GM12878 (cell line): ENCODE measurements at regions not wholly inside any gene's neighbourhood (a gene's known extent, or its start where the extent isn't known, plus 50 kb on each side); places are given as distances from the start of the nearest gene placed in this dataset.

ENCODE experiments used
- CHD2 ChIP-seq: IDR thresholded peaks from 2 replicates; pipeline ENCODE4 v1.6.1; 2011; ENCODE audit warnings: low read depth, low read length, improper control_type of control experiment, borderline replicate concordance
- CTCF ChIP-seq, 3 experiments: IDR thresholded peaks in 2 of 3; conservative IDR thresholded peaks in 1 of 3; 2 replicates each; pipeline ENCODE4 v1.5.1; 2011; ENCODE audit warnings: low read depth in 3 of 3, low read length in 3 of 3, mild to moderate bottlenecking in 3 of 3, control low read depth in 2 of 3, moderate library complexity in 2 of 3, inconsistent platforms in 1 of 3, mixed read lengths in 1 of 3; ENCODE audit not compliant: control insufficient read depth in 2 of 3, insufficient read depth in 1 of 3; ENCODE audit errors: extremely low read depth in 1 of 3
- EED ChIP-seq: sonication (generic); IDR thresholded peaks from 2 replicates; pipeline ENCODE4 v1.6.1; 2016; ENCODE audit warnings: antibody characterized with exemption, low read depth
- FOXM1 ChIP-seq: IDR thresholded peaks from 2 replicates; pipeline ENCODE4 v1.6.1; 2012; ENCODE audit warnings: low read depth, mild to moderate bottlenecking, inconsistent platforms, low read length, moderate library complexity
- KDM1A ChIP-seq: fragments of 200-600 bp; sonication (generic); IDR thresholded peaks from 2 replicates; pipeline ENCODE4 v1.6.1; 2016; ENCODE audit warnings: borderline replicate concordance
- KLF5 ChIP-seq: fragments of 450-650 bp; IDR thresholded peaks from 2 replicates; pipeline ENCODE4 v1.6.1; 2014; ENCODE audit warnings: mild to moderate bottlenecking; ENCODE audit not compliant: partially characterized antibody
- NR2F1 ChIP-seq: fragments of 450-650 bp; conservative IDR thresholded peaks from 2 replicates; pipeline ENCODE4 v1.6.1; 2017; ENCODE audit warnings: mild to moderate bottlenecking
- POLR2A ChIP-seq: IDR thresholded peaks from 2 replicates; pipeline ENCODE4 v1.6.1; 2011; ENCODE audit warnings: low read depth, mild to moderate bottlenecking, low read length
- POLR2AphosphoS5 ChIP-seq: IDR thresholded peaks from 2 replicates; pipeline ENCODE4 v1.6.1; 2011; ENCODE audit warnings: mild to moderate bottlenecking, low read length, inconsistent platforms
- RFX5 ChIP-seq: IDR thresholded peaks from 2 replicates; pipeline ENCODE4 v1.6.1; 2011; ENCODE audit warnings: low read depth, low read length, improper control_type of control experiment
- SIN3A ChIP-seq: IDR thresholded peaks from 2 replicates; pipeline ENCODE4 v1.6.1; 2012; ENCODE audit warnings: low read depth, low read length, improper control_type of control experiment
- SMC3 ChIP-seq: IDR thresholded peaks from 2 replicates; pipeline ENCODE4 v1.6.1; 2011; ENCODE audit warnings: low read length, improper control_type of control experiment, borderline replicate concordance
- TAF1 ChIP-seq: IDR thresholded peaks from 2 replicates; pipeline ENCODE4 v1.6.1; 2011; ENCODE audit warnings: mild to moderate bottlenecking, low read depth, low read length, borderline replicate concordance
- TF ChIP-seq, protein P1 (sequence below): fragments of 450-650 bp; IDR thresholded peaks from 2 replicates; pipeline ENCODE4 v1.6.1; 2014; ENCODE audit warnings: mild to moderate bottlenecking

- TF ChIP-seq POLR2A (no peak), POLR2AphosphoS5 (no peak), KLF5 (no peak), CTCF (IDR thresholded peaks at IDR 0.05 in 2 of 3, conservative IDR thresholded peaks at IDR 0.05 in 1 of 3; ENCODE audit: control insufficient read depth in 2 of 3, extremely low read depth in 1 of 3, insufficient read depth in 1 of 3, low read depth in 3 of 3, low read length in 3 of 3) (no peak), SMC3 (no peak), EED (no peak), SIN3A (no peak), FOXM1 (no peak), TAF1 (no peak), NR2F1 (no peak), CHD2 (no peak), RFX5 (no peak), KDM1A (no peak)
- TF ChIP-seq, protein P1, sequence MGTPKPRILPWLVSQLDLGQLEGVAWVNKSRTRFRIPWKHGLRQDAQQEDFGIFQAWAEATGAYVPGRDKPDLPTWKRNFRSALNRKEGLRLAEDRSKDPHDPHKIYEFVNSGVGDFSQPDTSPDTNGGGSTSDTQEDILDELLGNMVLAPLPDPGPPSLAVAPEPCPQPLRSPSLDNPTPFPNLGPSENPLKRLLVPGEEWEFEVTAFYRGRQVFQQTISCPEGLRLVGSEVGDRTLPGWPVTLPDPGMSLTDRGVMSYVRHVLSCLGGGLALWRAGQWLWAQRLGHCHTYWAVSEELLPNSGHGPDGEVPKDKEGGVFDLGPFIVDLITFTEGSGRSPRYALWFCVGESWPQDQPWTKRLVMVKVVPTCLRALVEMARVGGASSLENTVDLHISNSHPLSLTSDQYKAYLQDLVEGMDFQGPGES: no peak
These were observed 85.9 kb downstream of the ZNF281 start for GRCh38 chr1:200323856-200324400.
